ENCODE measurements at regions not wholly inside any gene's neighbourhood (a gene's known extent, or its start where the extent isn't known, plus 50 kb on each side); places are given as distances from the start of the nearest gene placed in this dataset.
"Not testable (repeated sequence)": the region's sequence is repeated elsewhere in the genome, so short reads cannot be mapped to it uniquely, and the experiment has no call there.

- Mint-ChIP-seq H3K9me3 (no peaks in the 10 kb centered on the region), H3K4me3 (no peak overlapping the region), H3K4me1 (no peaks in the 10 kb centered on the region), H3K27me3 (ENCODE audit: insufficient read depth) (peaks cover 5% of the 10 kb centered on the region), H3K27ac (no peak overlapping the region), H3K36me3 (ENCODE audit: low read depth) (no peaks in the 10 kb centered on the region)
- Histone ChIP-seq H3K9ac (ENCODE audit: extremely low read depth, low read length, poor library complexity, severe bottlenecking) (no peak overlapping the region), H3K9me3 (ENCODE audit: control insufficient read depth, low read length) (no peaks in the 10 kb centered on the region), H3K27me3 (ENCODE audit: control insufficient read depth, insufficient read depth, low read length, poor library complexity, severe bottlenecking) (no peaks in the 10 kb centered on the region), H3K27ac (ENCODE audit: low read depth, low read length) (no peak overlapping the region), H3K36me3 (ENCODE audit: control insufficient read depth, insufficient read depth, low read length) (no peaks in the 10 kb centered on the region), H3K4me3 (ENCODE audit: low read length) (no peak overlapping the region), H3K4me1 (ENCODE audit: control insufficient read depth, insufficient read depth, low read length) (peaks cover 3% of the 10 kb centered on the region)
- no peak for DNase-seq
- 97 to 100% methylated on average over 2 to 4 of the region's 5 CpGs for whole genome bisulfite sequencing, 2 experiments (ENCODE audit: insufficient coverage in 1 of 2, insufficient read length in 1 of 2)
- no peak for TF ChIP-seq CTCF (conservative IDR thresholded peaks at IDR 0.05)
These were observed 183.3 kb upstream of the JUN start for GRCh38 chr1:58966917-58967740.

GRCh38 chr1:58968360-58968952 is 184.6 kb upstream of the JUN start:
- Mint-ChIP-seq H3K4me1 (no peaks in the 10 kb centered on the region), H3K9me3 (no peaks in the 10 kb centered on the region), H3K36me3 (ENCODE audit: low read depth) (no peaks in the 10 kb centered on the region), H3K27me3 (ENCODE audit: insufficient read depth) (peaks cover 11% of the 10 kb centered on the region), H3K4me3 (no peak overlapping the region), H3K27ac (no peak overlapping the region)
- H3K4me1 ChIP-seq (ENCODE audit: control insufficient read depth, insufficient read depth, low read length) = peaks cover 3% of the 10 kb centered on the region
- DNase-seq = no peak
- H3K27me3 ChIP-seq (ENCODE audit: control insufficient read depth, insufficient read depth, low read length, poor library complexity, severe bottlenecking) = no peaks in the 10 kb centered on the region
- no peaks in the 10 kb centered on the region for H3K9me3 ChIP-seq (ENCODE audit: control insufficient read depth, low read length)
- H3K9ac ChIP-seq (ENCODE audit: extremely low read depth, low read length, poor library complexity, severe bottlenecking) = no peak overlapping the region
- 78 to 91% methylated on average over 3 to 4 of the region's 4 CpGs for WGBS, 2 experiments (ENCODE audit: insufficient coverage in 1 of 2, insufficient read length in 1 of 2)
- no peak for TF ChIP-seq CTCF (conservative IDR thresholded peaks at IDR 0.05)
- no peaks in the 10 kb centered on the region for H3K36me3 ChIP-seq (ENCODE audit: control insufficient read depth, insufficient read depth, low read length)
- H3K27ac ChIP-seq (ENCODE audit: low read depth, low read length) = no peak overlapping the region
- H3K4me3 ChIP-seq (ENCODE audit: low read length) = no peak overlapping the region

- peaks cover 12% of the 10 kb centered on the region for H3K27me3 Mint-ChIP-seq (ENCODE audit: insufficient read depth)
- not testable (repeated sequence) for DNase-seq; H3K4me1 Mint-ChIP-seq; H3K27ac ChIP-seq (ENCODE audit: low read depth, low read length); H3K9me3 Mint-ChIP-seq; H3K4me3 Mint-ChIP-seq; H3K36me3 Mint-ChIP-seq (ENCODE audit: low read depth); H3K9ac ChIP-seq (ENCODE audit: extremely low read depth, low read length, poor library complexity, severe bottlenecking); H3K4me1 ChIP-seq (ENCODE audit: control insufficient read depth, insufficient read depth, low read length); H3K27ac Mint-ChIP-seq; H3K4me3 ChIP-seq (ENCODE audit: low read length); H3K27me3 ChIP-seq (ENCODE audit: control insufficient read depth, insufficient read depth, low read length, poor library complexity, severe bottlenecking); H3K9me3 ChIP-seq (ENCODE audit: control insufficient read depth, low read length); H3K36me3 ChIP-seq (ENCODE audit: control insufficient read depth, insufficient read depth, low read length)
These were observed 185.3 kb upstream of the JUN start for GRCh38 chr1:58969176-58969575.

All from endodermal cell (in vitro differentiated cells).